ENCODE measurements at regions not wholly inside any gene's neighbourhood (a gene's known extent, or its start where the extent isn't known, plus 50 kb on each side); places are given as distances from the start of the nearest gene placed in this dataset.

DNA sequence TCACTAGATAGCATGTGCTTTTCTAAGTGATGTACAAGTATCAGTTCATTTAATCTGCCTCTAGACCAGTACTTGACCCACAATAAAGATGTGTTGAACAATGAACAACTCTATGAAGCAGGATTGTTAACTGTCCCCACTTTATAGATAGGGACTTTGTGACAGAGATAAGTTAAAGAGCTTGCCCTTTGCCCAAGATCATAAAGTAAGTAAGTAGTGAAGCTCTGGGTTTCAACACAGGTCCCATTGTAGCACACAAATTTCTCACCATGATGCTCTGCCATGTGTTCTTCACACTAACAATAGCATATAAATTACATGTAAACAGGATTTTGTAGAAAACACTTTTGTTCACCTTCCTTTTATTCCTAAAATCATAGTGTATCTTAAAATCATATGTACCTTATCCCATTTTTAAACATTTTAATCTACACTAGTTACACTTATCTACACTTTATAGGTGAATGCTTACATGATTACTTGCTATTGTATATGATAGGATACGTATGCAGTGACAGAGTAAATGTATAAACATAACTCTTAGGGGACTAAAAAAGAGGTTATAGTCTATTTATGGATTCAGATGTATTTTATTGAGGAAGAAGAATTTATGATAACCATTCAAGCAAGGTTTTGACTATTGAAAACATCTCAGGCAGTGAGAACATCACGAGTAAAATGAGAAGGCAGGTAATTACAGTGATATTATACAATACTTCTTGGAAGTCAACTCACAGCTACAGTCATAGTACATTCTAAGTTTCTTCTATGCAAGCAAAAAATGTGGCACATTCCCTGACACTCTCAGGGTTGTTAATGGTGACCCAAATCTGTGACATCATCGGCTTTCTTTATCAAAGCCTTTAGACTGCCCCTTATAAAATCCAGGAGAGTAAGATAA lies 2275.1 kb downstream of the PCDH7 start:
- no peaks in the 10 kb centered on the region for H3K27me3 Mint-ChIP-seq (ENCODE audit: unreplicated experiment)
- H3K36me3 Mint-ChIP-seq (ENCODE audit: low read depth, unreplicated experiment): no peaks in the 10 kb centered on the region
- no peak overlapping the region for H3K4me3 Mint-ChIP-seq (ENCODE audit: unreplicated experiment)

DNA sequence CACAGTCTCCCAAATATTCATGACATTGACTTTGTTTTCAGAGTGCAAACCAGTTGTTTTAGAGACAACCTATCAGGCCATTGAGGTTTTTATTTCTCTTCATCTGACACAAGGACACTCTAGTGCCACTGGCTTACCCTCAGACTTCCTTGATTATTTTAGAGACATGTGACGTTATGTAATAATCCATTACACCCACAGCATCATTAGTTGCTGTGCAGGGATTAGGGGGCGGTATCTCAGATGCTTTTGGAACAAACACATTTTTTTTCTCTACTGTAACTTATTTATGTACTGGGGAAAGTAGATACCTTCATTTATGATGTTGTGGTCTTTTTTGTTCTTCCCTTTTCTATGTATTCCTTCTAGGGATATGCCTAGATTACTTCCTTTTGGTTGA lies 2293.1 kb downstream of the PCDH7 start:
- TF ChIP-seq, protein P1, sequence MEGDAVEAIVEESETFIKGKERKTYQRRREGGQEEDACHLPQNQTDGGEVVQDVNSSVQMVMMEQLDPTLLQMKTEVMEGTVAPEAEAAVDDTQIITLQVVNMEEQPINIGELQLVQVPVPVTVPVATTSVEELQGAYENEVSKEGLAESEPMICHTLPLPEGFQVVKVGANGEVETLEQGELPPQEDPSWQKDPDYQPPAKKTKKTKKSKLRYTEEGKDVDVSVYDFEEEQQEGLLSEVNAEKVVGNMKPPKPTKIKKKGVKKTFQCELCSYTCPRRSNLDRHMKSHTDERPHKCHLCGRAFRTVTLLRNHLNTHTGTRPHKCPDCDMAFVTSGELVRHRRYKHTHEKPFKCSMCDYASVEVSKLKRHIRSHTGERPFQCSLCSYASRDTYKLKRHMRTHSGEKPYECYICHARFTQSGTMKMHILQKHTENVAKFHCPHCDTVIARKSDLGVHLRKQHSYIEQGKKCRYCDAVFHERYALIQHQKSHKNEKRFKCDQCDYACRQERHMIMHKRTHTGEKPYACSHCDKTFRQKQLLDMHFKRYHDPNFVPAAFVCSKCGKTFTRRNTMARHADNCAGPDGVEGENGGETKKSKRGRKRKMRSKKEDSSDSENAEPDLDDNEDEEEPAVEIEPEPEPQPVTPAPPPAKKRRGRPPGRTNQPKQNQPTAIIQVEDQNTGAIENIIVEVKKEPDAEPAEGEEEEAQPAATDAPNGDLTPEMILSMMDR (IDR thresholded peaks at IDR 0.05; ENCODE audit: unreplicated experiment): no peak
- Mint-ChIP-seq H3K9me3 (ENCODE audit: unreplicated experiment) (no peaks in the 10 kb centered on the region), H3K4me1 (ENCODE audit: unreplicated experiment) (peaks cover 9% of the 10 kb centered on the region), H3K27me3 (ENCODE audit: unreplicated experiment) (no peaks in the 10 kb centered on the region), H3K36me3 (ENCODE audit: low read depth, unreplicated experiment) (no peaks in the 10 kb centered on the region), H3K4me3 (ENCODE audit: unreplicated experiment) (no peak overlapping the region), H3K27ac (ENCODE audit: unreplicated experiment) (no peak overlapping the region)
- DNase-seq (ENCODE audit: low spot score): no peak

More for the DNA sequence above, 2275.1 kb downstream of the PCDH7 start:
- Mint-ChIP-seq H3K27ac (ENCODE audit: unreplicated experiment) (no peak overlapping the region), H3K4me1 (ENCODE audit: unreplicated experiment) (no peaks in the 10 kb centered on the region), H3K9me3 (ENCODE audit: unreplicated experiment) (no peaks in the 10 kb centered on the region)
- DNase-seq (ENCODE audit: low spot score): no peak
- TF ChIP-seq, protein P1 (IDR thresholded peaks at IDR 0.05; ENCODE audit: unreplicated experiment): no peak

DNA sequence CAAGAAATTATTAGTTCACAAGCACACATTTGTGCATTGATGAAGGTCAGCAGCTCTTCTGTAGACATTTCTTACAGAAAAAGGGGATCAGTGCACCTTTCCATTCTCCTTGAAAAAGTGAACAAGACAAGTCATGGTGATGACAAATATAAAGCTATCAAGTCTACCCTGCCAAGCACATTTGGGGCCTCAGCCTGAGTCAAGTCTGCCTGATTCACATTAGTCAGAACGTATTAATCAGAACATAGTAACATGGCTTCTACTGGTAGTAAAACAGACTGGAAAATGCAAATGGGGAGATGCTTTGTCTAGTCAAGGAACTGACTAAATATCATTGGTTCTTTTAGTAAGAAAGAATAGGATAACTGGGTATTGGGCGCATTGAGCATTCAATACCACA lies 2305.1 kb downstream of the PCDH7 start:
- TF ChIP-seq, protein P1 (IDR thresholded peaks at IDR 0.05; ENCODE audit: unreplicated experiment): no peak
- no peak overlapping the region for H3K4me3 Mint-ChIP-seq (ENCODE audit: unreplicated experiment)
- H3K27ac Mint-ChIP-seq (ENCODE audit: unreplicated experiment): no peak overlapping the region
- no peaks in the 10 kb centered on the region for H3K9me3 Mint-ChIP-seq (ENCODE audit: unreplicated experiment)
- DNase-seq (ENCODE audit: low spot score): no peak
- no peaks in the 10 kb centered on the region for H3K36me3 Mint-ChIP-seq (ENCODE audit: low read depth, unreplicated experiment)
- H3K4me1 Mint-ChIP-seq (ENCODE audit: unreplicated experiment): no peaks in the 10 kb centered on the region
- H3K27me3 Mint-ChIP-seq (ENCODE audit: unreplicated experiment): no peaks in the 10 kb centered on the region

DNA sequence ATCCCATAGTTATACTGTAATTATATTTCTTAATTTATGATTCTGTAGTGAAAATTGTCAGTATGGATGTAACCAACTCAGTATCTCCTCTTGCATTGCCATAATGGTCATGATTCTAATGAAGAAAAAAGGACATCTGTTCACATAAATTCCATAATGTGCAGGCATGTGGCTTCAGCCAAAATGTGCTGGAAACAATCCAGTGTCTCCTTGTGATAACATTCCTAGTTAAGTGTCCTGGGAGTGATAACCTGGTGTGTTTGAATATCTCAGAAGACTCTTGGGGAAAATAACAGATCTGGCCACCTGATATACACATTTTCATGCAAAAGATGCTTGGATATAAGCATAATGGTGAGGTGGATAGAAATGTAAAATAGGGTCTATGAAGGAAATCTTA lies 2309.8 kb downstream of the PCDH7 start:
- no peak for DNase-seq (ENCODE audit: low spot score)

DNA sequence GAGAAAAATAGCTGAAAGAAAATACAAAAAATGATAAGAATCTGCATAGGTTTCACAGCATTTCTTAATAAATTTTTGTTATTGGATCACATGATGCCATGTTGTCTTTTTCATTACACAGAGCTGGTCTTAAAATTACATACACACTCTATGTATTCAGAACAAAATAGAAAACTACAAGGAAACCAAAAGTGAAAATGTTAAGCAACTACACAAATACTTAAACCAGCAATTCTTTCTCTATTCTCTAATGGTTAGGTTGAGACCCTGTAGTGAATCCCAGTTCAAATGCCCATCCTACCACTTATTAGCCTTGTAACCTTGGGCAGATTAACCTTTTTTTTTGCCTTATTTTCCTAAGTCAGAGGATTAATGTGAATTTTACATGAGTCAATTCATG lies 2311.2 kb downstream of the PCDH7 start:
- no peak overlapping the region for H3K4me3 Mint-ChIP-seq (ENCODE audit: unreplicated experiment)
- no peaks in the 10 kb centered on the region for H3K36me3 Mint-ChIP-seq (ENCODE audit: low read depth, unreplicated experiment)
- H3K27ac Mint-ChIP-seq (ENCODE audit: unreplicated experiment): no peak overlapping the region
- TF ChIP-seq, protein P1 (IDR thresholded peaks at IDR 0.05; ENCODE audit: unreplicated experiment): no peak
- DNase-seq (ENCODE audit: low spot score): no peak
- H3K9me3 Mint-ChIP-seq (ENCODE audit: unreplicated experiment): no peaks in the 10 kb centered on the region
- no peaks in the 10 kb centered on the region for H3K27me3 Mint-ChIP-seq (ENCODE audit: unreplicated experiment)
- H3K4me1 Mint-ChIP-seq (ENCODE audit: unreplicated experiment): no peaks in the 10 kb centered on the region

More for the DNA sequence above, 2309.8 kb downstream of the PCDH7 start:
- TF ChIP-seq, protein P1 (IDR thresholded peaks at IDR 0.05; ENCODE audit: unreplicated experiment): no peak
- Mint-ChIP-seq H3K27me3 (ENCODE audit: unreplicated experiment) (no peaks in the 10 kb centered on the region), H3K4me1 (ENCODE audit: unreplicated experiment) (no peaks in the 10 kb centered on the region), H3K4me3 (ENCODE audit: unreplicated experiment) (no peak overlapping the region), H3K9me3 (ENCODE audit: unreplicated experiment) (no peaks in the 10 kb centered on the region), H3K27ac (ENCODE audit: unreplicated experiment) (no peak overlapping the region), H3K36me3 (ENCODE audit: low read depth, unreplicated experiment) (no peaks in the 10 kb centered on the region)

Measured in endothelial cell (in vitro differentiated cells).